ENCODE measurements at regions not wholly inside any gene's neighbourhood (a gene's known extent, or its start where the extent isn't known, plus 50 kb on each side); places are given as distances from the start of the nearest gene placed in this dataset.

DNA sequence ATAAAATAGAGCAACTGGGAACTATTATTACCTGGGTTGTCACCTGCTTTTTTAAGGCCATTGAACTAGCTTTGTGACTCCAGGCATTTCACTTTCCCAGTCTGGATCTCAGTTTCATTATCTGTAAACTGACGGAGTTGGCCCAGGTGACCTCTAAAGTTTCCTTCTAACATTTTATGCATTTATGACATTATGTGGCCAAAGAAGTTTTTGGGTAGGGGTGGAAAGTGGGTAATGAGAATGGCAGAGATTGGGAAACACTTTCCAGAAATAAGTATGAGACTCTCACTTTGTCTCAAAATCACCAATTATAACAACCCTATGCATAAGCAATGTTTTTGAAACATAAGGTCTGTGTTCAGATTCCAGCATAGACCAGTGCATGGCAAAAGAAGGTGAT lies 99.1 kb upstream of the ARHGEF3 start:
- no peak for DNase-seq (ENCODE audit: low read depth in 2 of 2)
- H3K4me3 ChIP-seq (replicated peaks in 1 of 2; ENCODE audit: low read depth in 2 of 2, low read length in 2 of 2): no peak overlapping the region
- TF ChIP-seq, protein P1, sequence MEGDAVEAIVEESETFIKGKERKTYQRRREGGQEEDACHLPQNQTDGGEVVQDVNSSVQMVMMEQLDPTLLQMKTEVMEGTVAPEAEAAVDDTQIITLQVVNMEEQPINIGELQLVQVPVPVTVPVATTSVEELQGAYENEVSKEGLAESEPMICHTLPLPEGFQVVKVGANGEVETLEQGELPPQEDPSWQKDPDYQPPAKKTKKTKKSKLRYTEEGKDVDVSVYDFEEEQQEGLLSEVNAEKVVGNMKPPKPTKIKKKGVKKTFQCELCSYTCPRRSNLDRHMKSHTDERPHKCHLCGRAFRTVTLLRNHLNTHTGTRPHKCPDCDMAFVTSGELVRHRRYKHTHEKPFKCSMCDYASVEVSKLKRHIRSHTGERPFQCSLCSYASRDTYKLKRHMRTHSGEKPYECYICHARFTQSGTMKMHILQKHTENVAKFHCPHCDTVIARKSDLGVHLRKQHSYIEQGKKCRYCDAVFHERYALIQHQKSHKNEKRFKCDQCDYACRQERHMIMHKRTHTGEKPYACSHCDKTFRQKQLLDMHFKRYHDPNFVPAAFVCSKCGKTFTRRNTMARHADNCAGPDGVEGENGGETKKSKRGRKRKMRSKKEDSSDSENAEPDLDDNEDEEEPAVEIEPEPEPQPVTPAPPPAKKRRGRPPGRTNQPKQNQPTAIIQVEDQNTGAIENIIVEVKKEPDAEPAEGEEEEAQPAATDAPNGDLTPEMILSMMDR (IDR thresholded peaks at IDR 0.05; ENCODE audit: low read depth, low read length): no peak

DNA sequence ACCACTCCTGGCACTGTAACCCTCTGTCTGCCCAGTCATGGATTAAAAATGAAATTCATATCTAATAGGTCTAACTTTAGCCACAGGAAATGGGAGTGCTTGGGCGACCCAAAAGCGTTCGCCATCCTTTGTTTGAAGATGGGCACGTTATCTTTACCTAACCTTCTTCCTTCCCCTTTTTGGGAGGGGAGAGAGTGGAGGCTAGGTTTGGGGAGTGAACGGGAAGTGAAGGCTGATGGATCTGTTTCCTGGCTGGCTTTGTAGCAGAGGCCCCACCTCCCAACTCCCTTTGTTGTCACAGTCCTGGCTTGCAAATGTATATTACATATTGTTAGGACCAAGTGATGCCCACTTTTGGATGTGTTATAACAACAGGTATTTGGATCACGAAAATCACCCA lies 98.1 kb upstream of the ARHGEF3 start:
- H3K4me3 ChIP-seq (replicated peaks in 1 of 2; ENCODE audit: low read depth in 2 of 2, low read length in 2 of 2): no peak overlapping the region
- DNase-seq (ENCODE audit: low read depth in 2 of 2): no peak
- TF ChIP-seq, protein P1 (IDR thresholded peaks at IDR 0.05; ENCODE audit: low read depth, low read length): no peak

DNA sequence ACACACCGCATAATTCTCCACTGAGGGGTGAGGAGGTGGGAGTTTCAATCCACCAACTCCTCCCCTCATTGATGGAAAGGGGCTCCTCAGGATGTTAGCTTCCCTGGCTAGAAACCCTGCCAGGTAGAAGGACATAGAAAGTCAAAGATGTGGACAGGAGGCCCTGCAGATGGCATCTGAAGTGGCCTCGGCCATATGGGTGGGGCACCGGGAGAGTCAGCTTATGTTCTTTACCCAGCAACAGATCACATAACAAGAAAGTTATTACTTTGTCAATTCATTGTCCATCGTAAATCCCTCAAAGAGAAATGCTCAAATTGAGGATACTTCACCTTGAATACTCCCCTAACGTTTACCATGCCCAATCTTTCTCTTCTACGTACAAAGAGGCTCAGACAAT lies 97.3 kb upstream of the ARHGEF3 start:
- H3K4me3 ChIP-seq (replicated peaks in 1 of 2; ENCODE audit: low read depth in 2 of 2, low read length in 2 of 2): no peak overlapping the region
- TF ChIP-seq, protein P1 (IDR thresholded peaks at IDR 0.05; ENCODE audit: low read depth, low read length): no peak
- DNase-seq (ENCODE audit: low read depth in 2 of 2): no peak

DNA sequence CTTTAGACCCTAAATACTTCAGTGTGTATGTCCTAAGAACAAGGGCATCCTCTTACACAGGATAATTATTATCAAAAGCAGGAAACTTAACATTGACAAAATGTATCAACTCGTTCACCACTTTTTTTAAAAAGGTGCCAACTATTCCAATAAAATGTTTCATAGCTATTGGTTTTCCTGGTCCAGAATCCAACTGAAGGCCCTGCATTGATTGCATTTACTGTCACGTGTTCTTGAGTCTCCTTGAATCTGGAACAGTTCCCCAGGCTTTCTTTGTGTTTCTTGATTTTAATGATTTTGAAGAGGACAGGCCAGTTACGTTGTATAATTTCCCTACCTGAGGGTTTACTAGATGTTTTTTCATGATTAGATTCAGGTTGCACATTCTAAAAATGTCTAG lies 94.6 kb upstream of the ARHGEF3 start:
- no peak overlapping the region for H3K4me3 ChIP-seq (replicated peaks in 1 of 2; ENCODE audit: low read depth in 2 of 2, low read length in 2 of 2)
- TF ChIP-seq, protein P1 (IDR thresholded peaks at IDR 0.05; ENCODE audit: low read depth, low read length): no peak
- no peak for DNase-seq (ENCODE audit: low read depth in 2 of 2)

DNA sequence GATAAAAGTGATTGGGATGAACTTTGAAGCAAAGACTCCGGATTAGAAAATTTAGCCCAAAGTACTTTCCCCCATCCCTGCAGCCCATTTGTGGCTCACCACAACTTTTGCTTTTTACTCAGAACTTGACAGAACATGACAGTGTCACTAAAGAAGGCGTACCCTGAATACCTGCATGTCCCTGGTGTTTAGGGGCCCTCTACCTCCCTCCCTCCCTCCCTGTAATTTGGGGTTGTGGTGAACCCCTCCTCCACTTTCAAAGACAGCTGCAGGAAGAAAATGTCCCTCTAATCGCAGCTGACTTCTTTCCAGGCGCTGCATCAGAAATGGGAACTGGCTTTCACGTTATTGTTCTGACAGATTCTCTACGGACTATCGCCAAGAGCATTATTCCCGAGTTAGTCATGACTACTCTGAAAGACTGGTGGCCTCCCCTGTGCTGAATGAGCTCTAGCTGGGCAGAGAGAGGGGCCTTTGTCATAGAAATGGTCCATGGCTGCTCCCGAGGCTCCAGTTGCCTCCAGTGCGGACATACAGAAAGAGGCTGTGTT lies 93.2 kb upstream of the ARHGEF3 start:
- peak; percentile 73 to 78 for DNase-seq (ENCODE audit: low read depth in 2 of 2)
- H3K4me3 ChIP-seq (replicated peaks in 1 of 2; ENCODE audit: low read depth in 2 of 2, low read length in 2 of 2): no peak overlapping the region
- TF ChIP-seq, protein P1 (IDR thresholded peaks at IDR 0.05; ENCODE audit: low read depth, low read length): no peak

DNA sequence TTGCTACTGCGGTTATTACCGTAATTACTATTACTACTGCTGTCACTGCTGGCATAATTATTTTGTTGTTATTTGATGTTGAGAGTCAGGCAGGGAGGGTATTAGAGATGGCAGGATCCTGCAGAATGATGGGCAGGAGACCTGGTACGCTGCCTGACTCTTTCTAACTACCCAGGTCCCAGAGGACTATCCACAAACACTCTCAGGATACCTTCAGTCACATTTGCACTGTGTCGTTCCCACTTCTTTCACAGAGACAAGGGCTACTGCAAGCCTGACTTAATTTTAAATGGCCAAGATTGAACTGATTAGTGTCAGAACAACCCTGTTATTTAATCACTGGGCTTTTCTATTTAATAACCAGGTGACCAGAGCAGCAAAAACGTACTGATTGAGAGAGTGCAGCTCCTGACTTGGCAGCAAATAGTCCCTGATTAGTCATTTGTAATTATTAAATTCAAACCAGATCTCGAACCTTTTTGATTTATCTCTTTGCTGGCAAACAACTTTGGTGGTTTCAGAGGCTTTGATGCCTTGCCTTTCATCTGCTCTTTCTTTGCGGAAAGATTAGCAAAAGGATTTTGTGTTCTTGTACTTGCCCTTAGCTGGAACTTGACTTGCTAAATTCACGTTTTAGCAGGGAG lies 88.8 kb upstream of the ARHGEF3 start:
- no peak overlapping the region for H3K4me3 ChIP-seq (replicated peaks in 1 of 2; ENCODE audit: low read depth in 2 of 2, low read length in 2 of 2)
- TF ChIP-seq, protein P1 (IDR thresholded peaks at IDR 0.05; ENCODE audit: low read depth, low read length): no peak
- no peak for DNase-seq (ENCODE audit: low read depth in 2 of 2)

DNA sequence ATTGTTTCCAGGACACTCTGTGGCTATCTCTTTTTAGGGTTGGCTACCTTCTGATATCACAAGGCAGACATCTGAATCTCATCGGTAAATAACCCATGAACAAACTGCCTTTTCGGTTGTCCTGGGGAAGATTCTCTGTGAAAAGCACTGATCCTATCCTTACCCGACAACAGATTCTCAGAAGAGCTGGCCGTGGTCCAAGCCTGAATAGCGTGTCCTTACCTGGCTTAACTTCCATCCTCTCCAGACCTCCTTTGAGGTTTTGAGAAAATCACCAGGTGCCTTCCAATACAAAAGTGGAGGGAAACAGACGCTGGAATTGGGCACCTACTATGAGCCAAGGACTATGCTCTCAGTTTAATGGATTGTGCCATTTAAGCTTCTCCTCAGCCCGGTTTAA lies 87.4 kb upstream of the ARHGEF3 start:
- no peak for DNase-seq (ENCODE audit: low read depth in 2 of 2)
- no peak overlapping the region for H3K4me3 ChIP-seq (replicated peaks in 1 of 2; ENCODE audit: low read depth in 2 of 2, low read length in 2 of 2)
- TF ChIP-seq, protein P1 (IDR thresholded peaks at IDR 0.05; ENCODE audit: low read depth, low read length): no peak

Data from cardiac fibroblast (primary cell).